ENCODE measurements at regions not wholly inside any gene's neighbourhood (a gene's known extent, or its start where the extent isn't known, plus 50 kb on each side); places are given as distances from the start of the nearest gene placed in this dataset.
A peak's percentile ranks its signal among the peaks of the same experiment; 100 is the strongest.

- 83% methylated on average over 12 of the region's 13 CpGs for WGBS (ENCODE audit: insufficient coverage)
- peak in 1 of 6 donors; percentile 60 for DNase-seq (ENCODE audit: low read depth in 4 of 6, low spot score in 6 of 6)
- no peaks in the 10 kb centered on the region for H3K27me3 ChIP-seq (ENCODE audit: control insufficient read depth, insufficient read depth, low read length)
Observed at GRCh38 chr11:133747409-133747808, 97.9 kb downstream of the SPATA19 start.

GRCh38 chr11:133746663-133747306 lies 98.5 kb downstream of the SPATA19 start:
- Histone ChIP-seq H3K9me3 (ENCODE audit: control insufficient read depth, insufficient read depth, low read length) (no peaks in the 10 kb centered on the region), H3K27ac (ENCODE audit: low read depth, low read length) (no peak overlapping the region), H3K27me3 (ENCODE audit: control insufficient read depth, insufficient read depth, low read length) (no peaks in the 10 kb centered on the region), H3K36me3 (ENCODE audit: control insufficient read depth, insufficient read depth, low read length) (peaks cover 2% of the 10 kb centered on the region), H3K4me1 (ENCODE audit: control insufficient read depth, insufficient read depth, low read length) (peaks cover 5% of the 10 kb centered on the region), H3K4me3 (ENCODE audit: low read depth, low read length) (no peak overlapping the region)
- no peak for DNase-seq (ENCODE audit: low read depth in 4 of 6, low spot score in 6 of 6)
- WGBS (ENCODE audit: insufficient coverage) = 79% methylated on average over 17 of the region's 18 CpGs

More at GRCh38 chr11:133747409-133747808, 97.9 kb downstream of the SPATA19 start:
- no peak overlapping the region for H3K27ac ChIP-seq (ENCODE audit: low read depth, low read length)
- peaks cover 5% of the 10 kb centered on the region for H3K4me1 ChIP-seq (ENCODE audit: control insufficient read depth, insufficient read depth, low read length)
- H3K9me3 ChIP-seq (ENCODE audit: control insufficient read depth, insufficient read depth, low read length) = no peaks in the 10 kb centered on the region
- no peak overlapping the region for H3K4me3 ChIP-seq (ENCODE audit: low read depth, low read length)
- H3K36me3 ChIP-seq (ENCODE audit: control insufficient read depth, insufficient read depth, low read length) = peaks cover 2% of the 10 kb centered on the region

- Histone ChIP-seq H3K4me1 (ENCODE audit: control insufficient read depth, insufficient read depth, low read length) (peaks cover 5% of the 10 kb centered on the region), H3K9me3 (ENCODE audit: control insufficient read depth, insufficient read depth, low read length) (no peaks in the 10 kb centered on the region), H3K4me3 (ENCODE audit: low read depth, low read length) (no peak overlapping the region), H3K27ac (ENCODE audit: low read depth, low read length) (no peak overlapping the region), H3K27me3 (ENCODE audit: control insufficient read depth, insufficient read depth, low read length) (no peaks in the 10 kb centered on the region), H3K36me3 (ENCODE audit: control insufficient read depth, insufficient read depth, low read length) (peaks cover 2% of the 10 kb centered on the region)
- peak in 2 of 6 donors; percentile 47 to 93 for DNase-seq (ENCODE audit: low read depth in 4 of 6, low spot score in 6 of 6)
- 37% methylated on average over 2 of the region's 4 CpGs for WGBS (ENCODE audit: insufficient coverage)
Observed at GRCh38 chr11:133745791-133746190, 99.5 kb downstream of the SPATA19 start.

GRCh38 chr11:133742353-133742752 lies 103.0 kb downstream of the SPATA19 start:
- Histone ChIP-seq H3K4me1 (ENCODE audit: control insufficient read depth, insufficient read depth, low read length) (peaks cover 2% of the 10 kb centered on the region), H3K27me3 (ENCODE audit: control insufficient read depth, insufficient read depth, low read length) (no peaks in the 10 kb centered on the region), H3K36me3 (ENCODE audit: control insufficient read depth, insufficient read depth, low read length) (no peaks in the 10 kb centered on the region), H3K4me3 (ENCODE audit: low read depth, low read length) (no peak overlapping the region), H3K27ac (ENCODE audit: low read depth, low read length) (no peak overlapping the region), H3K9me3 (ENCODE audit: control insufficient read depth, insufficient read depth, low read length) (no peaks in the 10 kb centered on the region)
- no CpG with 5 or more reads among the region's 3 CpGs for WGBS (ENCODE audit: insufficient coverage)
- no peak for DNase-seq (ENCODE audit: low read depth in 4 of 6, low spot score in 6 of 6)

GRCh38 chr11:133740963-133741362 lies 104.3 kb downstream of the SPATA19 start:
- Histone ChIP-seq H3K9me3 (ENCODE audit: control insufficient read depth, insufficient read depth, low read length) (no peaks in the 10 kb centered on the region), H3K4me1 (ENCODE audit: control insufficient read depth, insufficient read depth, low read length) (no peaks in the 10 kb centered on the region), H3K4me3 (ENCODE audit: low read depth, low read length) (no peak overlapping the region), H3K27me3 (ENCODE audit: control insufficient read depth, insufficient read depth, low read length) (no peaks in the 10 kb centered on the region), H3K27ac (ENCODE audit: low read depth, low read length) (no peak overlapping the region), H3K36me3 (ENCODE audit: control insufficient read depth, insufficient read depth, low read length) (no peaks in the 10 kb centered on the region)
- DNase-seq (ENCODE audit: low read depth in 4 of 6, low spot score in 6 of 6) = peak in 1 of 6 donors; percentile 52
- WGBS (ENCODE audit: insufficient coverage) = 68% methylated on average over 10 of the region's 12 CpGs

GRCh38 chr11:133739481-133739880 lies 105.8 kb downstream of the SPATA19 start:
- Histone ChIP-seq H3K4me1 (ENCODE audit: control insufficient read depth, insufficient read depth, low read length) (no peaks in the 10 kb centered on the region), H3K36me3 (ENCODE audit: control insufficient read depth, insufficient read depth, low read length) (no peaks in the 10 kb centered on the region), H3K9me3 (ENCODE audit: control insufficient read depth, insufficient read depth, low read length) (no peaks in the 10 kb centered on the region), H3K27me3 (ENCODE audit: control insufficient read depth, insufficient read depth, low read length) (no peaks in the 10 kb centered on the region), H3K4me3 (ENCODE audit: low read depth, low read length) (no peak overlapping the region), H3K27ac (ENCODE audit: low read depth, low read length) (no peak overlapping the region)
- peak in 1 of 6 donors; percentile 74 for DNase-seq (ENCODE audit: low read depth in 4 of 6, low spot score in 6 of 6)

GRCh38 chr11:133738624-133739023 lies 106.7 kb downstream of the SPATA19 start:
- no peak overlapping the region for H3K4me3 ChIP-seq (ENCODE audit: low read depth, low read length)
- no peaks in the 10 kb centered on the region for H3K36me3 ChIP-seq (ENCODE audit: control insufficient read depth, insufficient read depth, low read length)
- no peaks in the 10 kb centered on the region for H3K27me3 ChIP-seq (ENCODE audit: control insufficient read depth, insufficient read depth, low read length)
- DNase-seq (ENCODE audit: low read depth in 4 of 6, low spot score in 6 of 6) = no peak
- WGBS (ENCODE audit: insufficient coverage) = 89% methylated on average over 1 of the region's 1 CpG
- H3K9me3 ChIP-seq (ENCODE audit: control insufficient read depth, insufficient read depth, low read length) = no peaks in the 10 kb centered on the region
- H3K4me1 ChIP-seq (ENCODE audit: control insufficient read depth, insufficient read depth, low read length) = no peaks in the 10 kb centered on the region
- no peak overlapping the region for H3K27ac ChIP-seq (ENCODE audit: low read depth, low read length)

- no CpG with 5 or more reads among the region's 6 CpGs for WGBS (ENCODE audit: insufficient coverage)
Observed at GRCh38 chr11:133733631-133734030, 111.7 kb downstream of the SPATA19 start.

GRCh38 chr11:133732109-133732674 lies 113.1 kb downstream of the SPATA19 start:
- Histone ChIP-seq H3K36me3 (ENCODE audit: control insufficient read depth, insufficient read depth, low read length) (no peaks in the 10 kb centered on the region), H3K9me3 (ENCODE audit: control insufficient read depth, insufficient read depth, low read length) (no peaks in the 10 kb centered on the region), H3K4me1 (ENCODE audit: control insufficient read depth, insufficient read depth, low read length) (peaks cover 4% of the 10 kb centered on the region), H3K4me3 (ENCODE audit: low read depth, low read length) (no peak overlapping the region), H3K27ac (ENCODE audit: low read depth, low read length) (no peak overlapping the region), H3K27me3 (ENCODE audit: control insufficient read depth, insufficient read depth, low read length) (no peaks in the 10 kb centered on the region)
- peak in 1 of 6 donors; percentile 33 for DNase-seq (ENCODE audit: low read depth in 4 of 6, low spot score in 6 of 6)
- WGBS (ENCODE audit: insufficient coverage) = 80% methylated on average over 9 of the region's 10 CpGs

More at GRCh38 chr11:133733631-133734030, 111.7 kb downstream of the SPATA19 start:
- H3K4me3 ChIP-seq (ENCODE audit: low read depth, low read length) = no peak overlapping the region
- no peaks in the 10 kb centered on the region for H3K9me3 ChIP-seq (ENCODE audit: control insufficient read depth, insufficient read depth, low read length)
- no peak overlapping the region for H3K27ac ChIP-seq (ENCODE audit: low read depth, low read length)
- no peaks in the 10 kb centered on the region for H3K27me3 ChIP-seq (ENCODE audit: control insufficient read depth, insufficient read depth, low read length)
- DNase-seq (ENCODE audit: low read depth in 4 of 6, low spot score in 6 of 6) = peak in 2 of 6 donors; percentile 32 to 80
- no peaks in the 10 kb centered on the region for H3K36me3 ChIP-seq (ENCODE audit: control insufficient read depth, insufficient read depth, low read length)
- no peaks in the 10 kb centered on the region for H3K4me1 ChIP-seq (ENCODE audit: control insufficient read depth, insufficient read depth, low read length)

- H3K4me1 ChIP-seq (ENCODE audit: control insufficient read depth, insufficient read depth, low read length) = peaks cover 8% of the 10 kb centered on the region
- WGBS (ENCODE audit: insufficient coverage) = 67% methylated on average over 7 of the region's 8 CpGs
Observed at GRCh38 chr11:133727774-133728173, 117.5 kb downstream of the SPATA19 start.

More at GRCh38 chr11:133727774-133728173, 117.5 kb downstream of the SPATA19 start:
- no peak overlapping the region for H3K4me3 ChIP-seq (ENCODE audit: low read depth, low read length)
- no peaks in the 10 kb centered on the region for H3K27me3 ChIP-seq (ENCODE audit: control insufficient read depth, insufficient read depth, low read length)
- no peaks in the 10 kb centered on the region for H3K9me3 ChIP-seq (ENCODE audit: control insufficient read depth, insufficient read depth, low read length)
- peak in 1 of 6 donors; percentile 59 for DNase-seq (ENCODE audit: low read depth in 4 of 6, low spot score in 6 of 6)
- no peak overlapping the region for H3K27ac ChIP-seq (ENCODE audit: low read depth, low read length)
- H3K36me3 ChIP-seq (ENCODE audit: control insufficient read depth, insufficient read depth, low read length) = no peaks in the 10 kb centered on the region

Measured in spinal cord (tissue), 9 donors.